ENCODE measurements at regions not wholly inside any gene's neighbourhood (a gene's known extent, or its start where the extent isn't known, plus 50 kb on each side); places are given as distances from the start of the nearest gene placed in this dataset.
"Not testable (repeated sequence)": the region's sequence is repeated elsewhere in the genome, so short reads cannot be mapped to it uniquely, and the experiment has no call there.

DNA sequence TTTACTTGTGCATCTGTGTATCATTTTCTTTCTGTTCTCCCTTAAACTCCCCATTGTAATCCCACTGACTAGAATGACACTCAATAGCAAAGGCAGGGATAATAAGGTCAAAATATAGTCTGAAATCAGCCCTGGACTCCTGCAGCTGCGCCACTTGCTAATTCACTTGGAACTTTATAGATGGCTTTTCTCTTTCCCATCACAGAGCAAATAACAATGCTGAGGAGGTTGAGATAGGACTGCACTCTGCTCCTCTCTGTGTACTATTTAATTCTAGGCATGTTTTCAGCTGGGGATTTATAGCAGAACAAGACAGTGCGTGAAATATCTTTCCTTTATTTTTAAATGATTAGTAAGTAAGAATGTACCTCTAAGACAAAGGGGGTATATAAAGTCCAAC is 324.2 kb downstream of the LNPK start:
- peak in 1 of 3 donors; percentile 5 for DNase-seq

- DNase-seq, result peak in 1 of 3 donors; percentile 15
These were observed 325.3 kb downstream of the LNPK start for GRCh38 chr2:175676813-175677212.

DNA sequence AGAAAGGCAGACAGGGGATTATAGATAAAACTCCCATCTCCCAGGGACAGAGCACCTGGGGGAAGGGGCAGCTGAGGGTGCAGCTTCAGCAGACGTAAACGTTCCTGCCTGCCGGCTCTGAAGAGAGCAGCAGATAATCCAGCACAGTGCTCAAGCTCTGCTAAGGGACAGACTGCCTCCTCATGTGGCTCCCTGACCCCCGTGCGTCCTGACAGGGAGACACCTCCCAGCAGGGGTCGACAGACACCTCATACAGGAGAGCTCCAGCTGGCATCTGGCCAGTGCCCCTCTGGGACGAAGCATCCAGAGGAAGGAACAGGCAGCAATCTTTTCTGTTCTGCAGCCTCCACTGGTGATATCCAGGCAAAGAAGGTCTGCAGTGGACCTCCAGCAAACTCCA is 333.3 kb downstream of the LNPK start:
- DNase-seq, result not testable (repeated sequence)

DNA sequence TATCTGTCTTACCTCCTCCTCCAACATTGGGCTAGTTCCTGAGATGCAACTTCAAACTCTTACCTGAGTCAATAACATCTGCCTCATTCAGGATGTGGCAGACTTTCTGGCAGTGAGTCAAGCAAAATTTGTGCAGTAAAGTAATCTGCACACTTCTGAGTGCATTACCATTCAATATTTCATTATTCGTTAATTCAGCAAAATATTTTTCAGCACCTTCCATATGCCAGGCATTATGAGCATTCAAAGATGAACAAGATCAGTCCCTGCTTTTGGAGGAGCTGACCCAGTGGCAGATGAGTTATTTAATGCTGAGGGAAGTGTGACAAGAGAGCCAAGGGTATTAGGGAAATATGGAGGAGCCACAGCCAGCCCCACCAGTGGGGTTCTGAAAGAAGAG is 339.7 kb downstream of the LNPK start:
- no peak for DNase-seq

- no peak for DNase-seq
These were observed 353.4 kb downstream of the LNPK start for GRCh38 chr2:175648577-175649063.

- DNase-seq, result no peak
These were observed 355.0 kb downstream of the LNPK start for GRCh38 chr2:175647058-175647457.

- DNase-seq, result no peak
These were observed 361.4 kb downstream of the LNPK start for GRCh38 chr2:175640655-175641054.

- no peak for DNase-seq
These were observed 368.8 kb downstream of the LNPK start for GRCh38 chr2:175633227-175633626.

- peak; percentile 1 to 36 (median 17) for DNase-seq
These were observed 370.8 kb downstream of the LNPK start for GRCh38 chr2:175631245-175631623.

DNA sequence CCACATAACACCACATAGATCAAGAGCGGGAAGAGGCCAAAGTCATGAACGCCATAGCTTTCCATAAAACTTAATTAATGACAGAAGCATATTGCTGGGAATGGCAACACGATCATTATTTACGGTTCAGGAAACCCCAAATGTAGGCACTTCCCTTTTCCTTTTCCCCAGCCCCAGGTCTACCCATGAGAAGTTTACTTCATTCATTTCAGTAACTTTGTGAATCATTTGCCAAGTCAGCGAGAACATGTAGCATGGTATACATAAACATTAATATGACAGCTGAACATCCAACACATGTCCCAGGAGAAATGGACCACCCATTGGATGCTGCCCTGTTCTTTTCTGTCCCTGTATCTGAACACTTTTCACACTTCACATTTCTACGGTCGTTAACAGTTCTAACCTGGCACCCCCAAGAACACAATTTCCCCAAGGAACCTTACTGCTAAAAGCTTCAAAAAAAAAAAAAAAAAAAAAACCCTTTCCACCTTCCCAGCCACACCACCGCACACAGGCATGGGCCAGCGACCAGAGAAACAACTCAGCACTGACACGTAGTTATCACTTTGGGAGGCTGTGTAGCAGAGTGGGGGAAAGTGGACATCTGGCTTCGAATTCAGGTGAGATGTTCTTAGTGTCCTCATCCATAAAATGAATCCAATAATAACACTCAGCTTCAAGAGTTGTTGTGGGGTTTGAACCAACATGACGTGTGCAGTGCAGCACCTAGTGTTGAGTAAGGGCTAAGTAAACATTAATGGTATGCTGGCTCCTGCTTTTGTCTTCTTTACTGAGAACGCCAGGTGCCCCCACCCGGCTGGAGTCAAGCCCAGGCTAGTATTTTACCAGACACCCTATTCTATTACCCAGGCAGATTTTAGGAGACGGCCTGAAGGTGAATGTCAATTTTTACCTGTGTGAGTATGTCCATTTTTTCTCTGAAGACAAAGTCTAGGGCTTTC is 371.5 kb downstream of the LNPK start:
- DNase-seq, result peak; percentile 30 to 66 (median 39)

DNA sequence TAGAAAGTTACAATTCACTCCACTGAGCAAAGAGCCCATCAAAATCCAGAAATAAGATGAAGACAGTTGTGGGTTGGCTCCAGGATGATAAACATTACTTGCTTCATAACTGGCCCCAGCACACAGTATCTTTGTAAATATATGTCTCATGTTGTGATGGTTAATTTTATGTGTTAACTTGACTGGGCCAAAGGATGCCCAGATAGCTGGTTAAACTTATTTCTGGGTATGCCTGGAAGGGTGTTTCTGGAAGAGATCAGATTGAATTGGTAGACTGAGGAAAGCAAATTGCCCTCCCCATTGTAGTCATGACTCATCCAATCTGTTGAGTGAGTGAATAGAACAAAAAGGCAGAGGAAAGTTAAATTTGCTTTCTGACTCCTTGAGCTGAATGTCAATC is 373.8 kb downstream of the LNPK start:
- DNase-seq, result no peak

DNA sequence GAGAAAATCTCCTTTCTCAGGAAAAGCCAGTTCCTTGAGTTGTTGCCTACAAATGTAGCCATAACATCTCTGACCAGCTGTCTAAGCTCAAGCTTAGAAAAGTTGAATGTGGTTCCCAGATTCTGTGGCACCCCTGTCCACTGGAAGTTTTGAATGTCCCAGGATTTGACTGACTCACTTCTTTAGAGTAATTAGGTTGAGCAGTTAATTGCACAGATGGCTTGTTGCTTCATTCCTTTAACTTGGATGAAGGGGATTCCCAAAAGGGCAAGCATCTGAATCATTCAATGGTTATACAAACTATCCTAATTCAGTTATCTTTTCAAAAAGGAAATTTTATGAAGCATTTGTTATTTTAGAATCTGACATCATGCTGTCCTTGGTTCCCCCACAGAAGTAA is 374.7 kb downstream of the LNPK start:
- peak; percentile 11 to 71 (median 25) for DNase-seq

DNA sequence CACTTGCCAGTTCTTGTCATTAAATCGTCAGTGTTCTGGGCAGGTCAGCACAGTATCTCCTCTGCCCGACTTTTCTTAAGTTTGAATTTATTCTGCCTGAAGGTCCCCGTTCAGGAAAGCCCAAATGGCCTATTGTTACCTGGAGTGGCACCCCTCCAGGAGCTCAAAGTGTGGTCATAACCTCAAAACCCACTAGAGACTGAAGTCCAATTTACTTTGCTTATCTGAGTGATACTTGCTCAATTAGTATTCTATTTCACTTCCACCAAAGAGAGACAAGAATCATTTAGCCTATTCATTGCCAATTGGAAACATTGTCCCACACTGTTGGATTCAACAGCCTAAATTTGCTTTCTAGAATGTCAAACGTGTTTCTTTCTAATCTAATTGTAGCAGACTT is 375.3 kb downstream of the LNPK start:
- no peak for DNase-seq

GRCh38 chr2:175624785-175625184 is 377.3 kb downstream of the LNPK start:
- DNase-seq, result peak in 2 of 3 donors; percentile 4 to 39

DNA sequence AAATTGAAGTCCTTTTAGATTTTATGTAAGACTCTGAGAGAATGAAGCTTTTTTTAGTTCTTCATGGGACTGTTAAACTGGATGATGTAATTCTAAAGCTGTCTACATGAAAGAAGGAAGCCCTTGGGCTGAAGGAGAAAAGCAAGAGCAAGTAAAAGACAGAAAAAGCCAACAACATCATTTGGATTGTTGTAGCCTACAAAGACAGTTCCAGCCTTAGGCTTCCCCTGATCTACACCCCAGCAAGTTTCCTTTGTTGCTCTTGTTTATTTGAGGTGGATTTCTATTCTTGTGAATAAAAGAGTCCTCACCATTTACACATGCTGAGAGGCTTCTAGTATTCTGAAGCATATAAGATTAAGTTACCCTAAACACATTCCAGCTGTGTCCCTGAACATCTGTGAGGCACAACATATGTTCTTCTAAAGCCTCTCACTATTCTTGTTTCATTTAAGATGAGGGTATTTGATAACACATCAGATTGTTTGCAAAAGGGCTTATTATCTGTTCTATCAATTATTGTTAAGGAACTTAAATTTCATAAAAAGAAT is 377.8 kb downstream of the LNPK start:
- DNase-seq, result no peak

- DNase-seq, result no peak
These were observed 380.2 kb downstream of the LNPK start for GRCh38 chr2:175621821-175622220.

DNA sequence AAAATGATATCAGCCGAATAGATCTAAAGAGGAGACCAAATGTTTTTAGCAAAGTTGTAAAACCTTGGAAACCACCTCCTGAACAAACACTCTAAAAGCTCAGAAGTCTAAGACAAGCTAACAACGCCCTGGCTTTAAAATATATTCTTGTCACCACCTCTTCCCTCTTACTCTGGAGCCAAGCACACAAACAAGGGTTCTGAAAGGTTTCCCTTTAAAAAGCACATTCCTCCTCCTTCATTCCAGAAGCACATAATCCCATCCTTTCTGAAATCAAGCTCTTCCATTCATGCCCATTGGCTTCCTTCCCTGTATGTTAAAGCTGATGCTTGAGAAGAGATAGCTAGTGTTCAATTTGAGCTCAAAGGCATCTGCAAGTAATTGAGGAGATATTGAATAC is 382.0 kb downstream of the LNPK start:
- no peak for DNase-seq

GRCh38 chr2:175619179-175620045 is 382.7 kb downstream of the LNPK start:
- DNase-seq, result no peak

- no peak for DNase-seq
These were observed 389.8 kb downstream of the LNPK start for GRCh38 chr2:175612280-175612679.

DNA sequence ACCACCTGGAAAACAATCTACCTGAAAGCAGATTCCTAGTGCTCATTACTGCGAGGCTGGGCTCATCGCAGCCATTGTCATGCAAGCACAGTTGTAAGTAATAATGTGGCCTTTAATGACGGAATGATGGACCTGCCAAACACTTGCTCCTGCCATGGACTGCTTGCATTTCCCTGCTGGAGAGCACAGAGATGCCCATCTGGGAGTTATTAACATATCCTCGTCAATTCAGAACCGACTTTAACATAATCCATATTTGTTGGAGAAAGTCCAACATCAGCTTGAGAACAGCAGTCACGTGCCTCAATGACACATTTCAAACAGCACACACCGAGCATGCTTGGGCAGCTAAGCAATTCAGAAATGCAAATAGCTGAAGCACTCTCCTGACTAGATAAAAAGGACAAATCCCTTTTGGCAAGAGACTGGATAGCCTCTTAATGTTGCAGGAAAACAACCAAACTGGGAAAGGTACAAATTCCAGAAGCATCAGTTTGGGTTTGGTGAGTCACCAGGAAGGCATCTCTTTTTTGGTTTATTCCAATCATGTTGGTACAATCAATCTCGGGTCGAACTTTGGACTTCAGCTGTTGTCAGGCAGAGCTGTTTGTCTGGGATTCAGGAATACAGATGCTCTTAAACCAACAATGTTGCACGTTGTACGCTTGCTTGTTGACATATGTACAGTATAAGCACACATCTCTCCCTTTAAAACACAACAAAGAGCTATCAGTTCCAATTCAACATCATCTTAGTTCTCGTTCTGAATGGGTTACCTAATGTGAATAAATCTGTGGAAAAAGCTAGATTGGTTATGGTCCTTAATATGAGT is 395.8 kb downstream of the LNPK start:
- no peak for DNase-seq

DNA sequence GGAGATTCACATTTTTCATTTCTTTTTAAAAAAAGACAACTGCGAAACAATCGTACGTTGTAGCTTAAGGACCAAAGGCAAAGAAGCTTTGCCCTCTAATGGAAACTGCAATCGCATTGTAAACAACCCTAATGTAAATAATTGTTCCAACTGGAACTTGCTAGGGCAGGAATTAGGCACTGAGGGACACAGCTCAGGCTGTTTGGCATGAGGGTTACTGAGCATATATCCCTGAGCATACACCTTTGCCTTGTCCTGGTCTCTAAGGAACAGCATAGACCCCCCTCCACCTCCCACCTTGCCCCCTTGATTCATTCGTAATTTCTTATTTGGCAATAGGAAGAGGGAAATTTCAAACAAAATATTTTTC is 396.4 kb downstream of the LNPK start:
- DNase-seq, result no peak

- no peak for DNase-seq
These were observed 400.1 kb downstream of the LNPK start for GRCh38 chr2:175601969-175602368.

Measured in suppressor macrophage treated with lipopolysaccharide for 1 hour (primary cell).